Ishikawa (cell line): ENCODE measurements at regions not wholly inside any gene's neighbourhood (a gene's known extent, or its start where the extent isn't known, plus 50 kb on each side); places are given as distances from the start of the nearest gene placed in this dataset.

ENCODE experiments used
- CEBPB ChIP-seq: IDR thresholded peaks from 2 replicates; pipeline ENCODE4 v1.6.1; 2012
- CREB1 ChIP-seq: IDR thresholded peaks from 2 replicates; pipeline ENCODE4 v1.6.1; 2012; ENCODE audit warnings: low read depth
- EP300 ChIP-seq: IDR thresholded peaks from 2 replicates; pipeline ENCODE4 v1.6.1; 2012; ENCODE audit warnings: borderline replicate concordance
- TAF1 ChIP-seq: IDR thresholded peaks from 2 replicates; pipeline ENCODE4 v1.6.1; 2012; ENCODE audit warnings: low read depth, mild to moderate bottlenecking

GRCh38 chr12:34373926-34374325 lies 351.6 kb downstream of the ALG10 start:
- TF ChIP-seq CEBPB (no peak), TAF1 (no peak), EP300 (no peak), CREB1 (no peak)
